ENCODE measurements at regions not wholly inside any gene's neighbourhood (a gene's known extent, or its start where the extent isn't known, plus 50 kb on each side); places are given as distances from the start of the nearest gene placed in this dataset.

DNA sequence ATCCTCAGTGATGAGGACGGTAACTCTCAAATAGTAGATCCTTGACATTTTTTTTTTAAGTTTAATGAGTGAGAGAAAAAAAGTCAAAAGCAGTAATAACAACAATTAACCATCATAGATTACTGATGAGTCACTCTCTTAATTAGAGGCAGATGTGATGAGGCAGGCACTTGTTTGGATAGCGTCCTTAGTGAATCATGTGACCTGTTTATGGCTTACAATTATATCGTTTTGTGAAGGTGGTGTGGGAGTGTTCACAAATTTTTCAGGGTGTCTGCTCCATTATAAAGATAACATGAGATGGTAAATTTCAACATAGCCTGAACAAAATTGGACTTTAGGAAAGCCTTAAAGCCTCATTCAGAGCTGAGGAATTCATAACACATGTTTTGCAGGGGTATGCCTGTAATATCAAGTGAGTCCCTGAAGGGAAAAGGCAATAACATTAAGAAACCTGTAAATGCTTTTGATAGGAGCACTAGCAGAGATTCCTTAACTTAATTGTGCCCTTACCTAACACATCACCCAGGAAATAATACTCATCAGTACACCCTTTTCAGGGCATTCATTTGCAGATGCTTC lies 51.9 kb upstream of the XIAP start:
- no peaks in the 10 kb centered on the region for H3K9me3 ChIP-seq
- H3K27me3 ChIP-seq = no peaks in the 10 kb centered on the region
- DNase-seq (ENCODE audit: low spot score) = no peak
- H3K4me3 ChIP-seq = no peak overlapping the region
- H3K27ac ChIP-seq = no peak overlapping the region
- H3K36me3 ChIP-seq = no peaks in the 10 kb centered on the region
- TF ChIP-seq, protein P1, sequence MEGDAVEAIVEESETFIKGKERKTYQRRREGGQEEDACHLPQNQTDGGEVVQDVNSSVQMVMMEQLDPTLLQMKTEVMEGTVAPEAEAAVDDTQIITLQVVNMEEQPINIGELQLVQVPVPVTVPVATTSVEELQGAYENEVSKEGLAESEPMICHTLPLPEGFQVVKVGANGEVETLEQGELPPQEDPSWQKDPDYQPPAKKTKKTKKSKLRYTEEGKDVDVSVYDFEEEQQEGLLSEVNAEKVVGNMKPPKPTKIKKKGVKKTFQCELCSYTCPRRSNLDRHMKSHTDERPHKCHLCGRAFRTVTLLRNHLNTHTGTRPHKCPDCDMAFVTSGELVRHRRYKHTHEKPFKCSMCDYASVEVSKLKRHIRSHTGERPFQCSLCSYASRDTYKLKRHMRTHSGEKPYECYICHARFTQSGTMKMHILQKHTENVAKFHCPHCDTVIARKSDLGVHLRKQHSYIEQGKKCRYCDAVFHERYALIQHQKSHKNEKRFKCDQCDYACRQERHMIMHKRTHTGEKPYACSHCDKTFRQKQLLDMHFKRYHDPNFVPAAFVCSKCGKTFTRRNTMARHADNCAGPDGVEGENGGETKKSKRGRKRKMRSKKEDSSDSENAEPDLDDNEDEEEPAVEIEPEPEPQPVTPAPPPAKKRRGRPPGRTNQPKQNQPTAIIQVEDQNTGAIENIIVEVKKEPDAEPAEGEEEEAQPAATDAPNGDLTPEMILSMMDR (IDR thresholded peaks at IDR 0.05) = no peak
- H3K4me1 ChIP-seq = peaks cover 0 to 5% of the 10 kb centered on the region in 2 donors

DNA sequence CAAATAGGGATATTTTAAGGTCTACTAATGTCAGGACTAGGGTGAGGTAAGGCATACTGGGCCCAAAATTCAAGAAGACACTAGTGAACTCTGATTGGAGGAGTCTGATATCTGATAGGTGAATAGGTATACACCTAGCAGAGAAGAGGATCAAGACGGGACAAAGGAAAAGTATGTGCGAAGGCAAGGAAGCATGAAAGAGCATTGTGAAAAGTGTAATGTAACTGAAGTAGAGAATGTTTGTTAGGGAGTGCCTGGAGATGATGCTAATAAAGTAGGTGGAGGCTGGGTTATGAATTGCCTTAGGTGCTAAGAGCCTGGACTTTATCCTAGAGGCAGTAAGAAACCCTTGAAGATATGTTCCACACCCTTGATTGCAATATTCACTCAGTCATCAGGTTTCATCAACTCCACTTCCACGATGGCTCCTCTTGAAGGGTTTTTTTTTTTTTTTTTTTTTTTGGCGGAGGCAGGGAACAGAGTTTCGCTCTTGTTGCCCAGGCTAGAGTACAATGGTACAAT lies 49.9 kb upstream of the XIAP start:
- H3K27ac ChIP-seq = no peak overlapping the region
- H3K4me1 ChIP-seq = no peaks in the 10 kb centered on the region
- H3K9me3 ChIP-seq = no peaks in the 10 kb centered on the region
- no peak for DNase-seq (ENCODE audit: low spot score)
- no peaks in the 10 kb centered on the region for H3K27me3 ChIP-seq
- H3K36me3 ChIP-seq = no peaks in the 10 kb centered on the region
- TF ChIP-seq, protein P1 (IDR thresholded peaks at IDR 0.05) = no peak
- no peak overlapping the region for H3K4me3 ChIP-seq

Data from right atrium auricular region (tissue), 2 donors.